Fibroblast of villous mesenchyme (primary cell): ENCODE measurements at regions not wholly inside any gene's neighbourhood (a gene's known extent, or its start where the extent isn't known, plus 50 kb on each side); places are given as distances from the start of the nearest gene placed in this dataset.
"Not testable (repeated sequence)": the region's sequence is repeated elsewhere in the genome, so short reads cannot be mapped to it uniquely, and the experiment has no call there.

Experiments used
- DNase-seq: peaks from one replicate; pipeline ENCODE4 v3.0.0-alpha.2; 2010; ENCODE audit warnings: low read depth
- H3K4me3 ChIP-seq: 2 replicates; pipeline ENCODE4 v1.5.1; 2011; ENCODE audit warnings: low read depth, mild to moderate bottlenecking, low read length
- CTCF ChIP-seq: IDR thresholded peaks from 2 replicates; pipeline ENCODE4 v1.5.1; 2012; ENCODE audit warnings: low read depth, mild to moderate bottlenecking, low read length; ENCODE audit not compliant: insufficient read depth

- DNase-seq: no peak
- no peak overlapping the region for H3K4me3 ChIP-seq
- no peak for TF ChIP-seq CTCF
These were observed 308.3 kb upstream of the RGS6 start for GRCh38 chr14:71623939-71624338.

- TF ChIP-seq CTCF: no peak
- H3K4me3 ChIP-seq: no peak overlapping the region
- peak; percentile 28 for DNase-seq
These were observed 307.1 kb upstream of the RGS6 start for GRCh38 chr14:71625175-71625574.

- peak; percentile 76 for DNase-seq
- no peak for TF ChIP-seq CTCF
- H3K4me3 ChIP-seq: no peak overlapping the region
These were observed 306.1 kb upstream of the RGS6 start for GRCh38 chr14:71625891-71626701.

GRCh38 chr14:71628433-71628832 lies 303.8 kb upstream of the RGS6 start:
- no peak for TF ChIP-seq CTCF
- DNase-seq: no peak

GRCh38 chr14:71629250-71629649 lies 303.0 kb upstream of the RGS6 start:
- DNase-seq: no peak
- TF ChIP-seq CTCF: no peak
- no peak overlapping the region for H3K4me3 ChIP-seq

More at GRCh38 chr14:71628433-71628832, 303.8 kb upstream of the RGS6 start:
- H3K4me3 ChIP-seq: no peak overlapping the region

- no peak for DNase-seq
- TF ChIP-seq CTCF: no peak
- H3K4me3 ChIP-seq: no peak overlapping the region
These were observed 302.3 kb upstream of the RGS6 start for GRCh38 chr14:71629765-71630492.

- DNase-seq: not testable (repeated sequence)
These were observed 301.2 kb upstream of the RGS6 start for GRCh38 chr14:71631030-71631429.

More at GRCh38 chr14:71631030-71631429, 301.2 kb upstream of the RGS6 start:
- H3K4me3 ChIP-seq: not testable (repeated sequence)
